ENCODE measurements at regions not wholly inside any gene's neighbourhood (a gene's known extent, or its start where the extent isn't known, plus 50 kb on each side); places are given as distances from the start of the nearest gene placed in this dataset.

DNA sequence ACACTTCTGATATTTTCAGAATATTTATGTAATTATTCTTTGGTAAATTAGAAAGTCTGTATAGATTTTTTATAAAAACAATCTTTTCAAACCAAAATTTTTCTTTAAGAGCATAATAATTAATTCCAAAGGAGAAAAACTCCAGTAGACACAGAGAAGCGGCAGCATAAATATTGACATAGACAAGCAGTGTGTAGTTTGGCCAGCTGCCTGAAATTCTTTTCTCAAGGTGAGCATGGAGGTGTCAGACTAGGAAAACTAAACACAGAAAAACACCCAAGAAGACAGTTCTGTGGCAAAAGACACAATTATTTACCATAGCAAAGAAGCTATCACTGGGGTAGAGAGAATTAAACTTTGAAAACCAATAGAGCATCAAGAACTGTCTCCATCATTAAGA, 82.4 kb downstream of the KLF6 start:
- TF ChIP-seq, protein P1, sequence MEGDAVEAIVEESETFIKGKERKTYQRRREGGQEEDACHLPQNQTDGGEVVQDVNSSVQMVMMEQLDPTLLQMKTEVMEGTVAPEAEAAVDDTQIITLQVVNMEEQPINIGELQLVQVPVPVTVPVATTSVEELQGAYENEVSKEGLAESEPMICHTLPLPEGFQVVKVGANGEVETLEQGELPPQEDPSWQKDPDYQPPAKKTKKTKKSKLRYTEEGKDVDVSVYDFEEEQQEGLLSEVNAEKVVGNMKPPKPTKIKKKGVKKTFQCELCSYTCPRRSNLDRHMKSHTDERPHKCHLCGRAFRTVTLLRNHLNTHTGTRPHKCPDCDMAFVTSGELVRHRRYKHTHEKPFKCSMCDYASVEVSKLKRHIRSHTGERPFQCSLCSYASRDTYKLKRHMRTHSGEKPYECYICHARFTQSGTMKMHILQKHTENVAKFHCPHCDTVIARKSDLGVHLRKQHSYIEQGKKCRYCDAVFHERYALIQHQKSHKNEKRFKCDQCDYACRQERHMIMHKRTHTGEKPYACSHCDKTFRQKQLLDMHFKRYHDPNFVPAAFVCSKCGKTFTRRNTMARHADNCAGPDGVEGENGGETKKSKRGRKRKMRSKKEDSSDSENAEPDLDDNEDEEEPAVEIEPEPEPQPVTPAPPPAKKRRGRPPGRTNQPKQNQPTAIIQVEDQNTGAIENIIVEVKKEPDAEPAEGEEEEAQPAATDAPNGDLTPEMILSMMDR (IDR thresholded peaks at IDR 0.05) = no peak
- TF ChIP-seq JUND (IDR thresholded peaks at IDR 0.05) (no peak), GATA2 (CRISPR knock-in tag; IDR thresholded peaks at IDR 0.05) (no peak), EZH2phosphoT487 (IDR thresholded peaks at IDR 0.05; ENCODE audit: borderline replicate concordance, low read depth) (no peak), RAD21 (IDR thresholded peaks at IDR 0.05; ENCODE audit: low read length) (no peak)
- TF ChIP-seq, protein P2, sequence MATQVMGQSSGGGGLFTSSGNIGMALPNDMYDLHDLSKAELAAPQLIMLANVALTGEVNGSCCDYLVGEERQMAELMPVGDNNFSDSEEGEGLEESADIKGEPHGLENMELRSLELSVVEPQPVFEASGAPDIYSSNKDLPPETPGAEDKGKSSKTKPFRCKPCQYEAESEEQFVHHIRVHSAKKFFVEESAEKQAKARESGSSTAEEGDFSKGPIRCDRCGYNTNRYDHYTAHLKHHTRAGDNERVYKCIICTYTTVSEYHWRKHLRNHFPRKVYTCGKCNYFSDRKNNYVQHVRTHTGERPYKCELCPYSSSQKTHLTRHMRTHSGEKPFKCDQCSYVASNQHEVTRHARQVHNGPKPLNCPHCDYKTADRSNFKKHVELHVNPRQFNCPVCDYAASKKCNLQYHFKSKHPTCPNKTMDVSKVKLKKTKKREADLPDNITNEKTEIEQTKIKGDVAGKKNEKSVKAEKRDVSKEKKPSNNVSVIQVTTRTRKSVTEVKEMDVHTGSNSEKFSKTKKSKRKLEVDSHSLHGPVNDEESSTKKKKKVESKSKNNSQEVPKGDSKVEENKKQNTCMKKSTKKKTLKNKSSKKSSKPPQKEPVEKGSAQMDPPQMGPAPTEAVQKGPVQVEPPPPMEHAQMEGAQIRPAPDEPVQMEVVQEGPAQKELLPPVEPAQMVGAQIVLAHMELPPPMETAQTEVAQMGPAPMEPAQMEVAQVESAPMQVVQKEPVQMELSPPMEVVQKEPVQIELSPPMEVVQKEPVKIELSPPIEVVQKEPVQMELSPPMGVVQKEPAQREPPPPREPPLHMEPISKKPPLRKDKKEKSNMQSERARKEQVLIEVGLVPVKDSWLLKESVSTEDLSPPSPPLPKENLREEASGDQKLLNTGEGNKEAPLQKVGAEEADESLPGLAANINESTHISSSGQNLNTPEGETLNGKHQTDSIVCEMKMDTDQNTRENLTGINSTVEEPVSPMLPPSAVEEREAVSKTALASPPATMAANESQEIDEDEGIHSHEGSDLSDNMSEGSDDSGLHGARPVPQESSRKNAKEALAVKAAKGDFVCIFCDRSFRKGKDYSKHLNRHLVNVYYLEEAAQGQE (IDR thresholded peaks at IDR 0.05; ENCODE audit: low read depth, low read length) = no peak
- TF ChIP-seq, protein P3, sequence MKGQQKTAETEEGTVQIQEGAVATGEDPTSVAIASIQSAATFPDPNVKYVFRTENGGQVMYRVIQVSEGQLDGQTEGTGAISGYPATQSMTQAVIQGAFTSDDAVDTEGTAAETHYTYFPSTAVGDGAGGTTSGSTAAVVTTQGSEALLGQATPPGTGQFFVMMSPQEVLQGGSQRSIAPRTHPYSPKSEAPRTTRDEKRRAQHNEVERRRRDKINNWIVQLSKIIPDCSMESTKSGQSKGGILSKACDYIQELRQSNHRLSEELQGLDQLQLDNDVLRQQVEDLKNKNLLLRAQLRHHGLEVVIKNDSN (IDR thresholded peaks at IDR 0.05; ENCODE audit: borderline replicate concordance, low read depth) = no peak
- TF ChIP-seq, protein P4, sequence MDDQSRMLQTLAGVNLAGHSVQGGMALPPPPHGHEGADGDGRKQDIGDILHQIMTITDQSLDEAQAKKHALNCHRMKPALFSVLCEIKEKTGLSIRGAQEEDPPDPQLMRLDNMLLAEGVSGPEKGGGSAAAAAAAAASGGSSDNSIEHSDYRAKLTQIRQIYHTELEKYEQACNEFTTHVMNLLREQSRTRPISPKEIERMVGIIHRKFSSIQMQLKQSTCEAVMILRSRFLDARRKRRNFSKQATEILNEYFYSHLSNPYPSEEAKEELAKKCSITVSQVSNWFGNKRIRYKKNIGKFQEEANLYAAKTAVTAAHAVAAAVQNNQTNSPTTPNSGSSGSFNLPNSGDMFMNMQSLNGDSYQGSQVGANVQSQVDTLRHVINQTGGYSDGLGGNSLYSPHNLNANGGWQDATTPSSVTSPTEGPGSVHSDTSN (IDR thresholded peaks at IDR 0.05) = no peak

Data from SK-N-SH (cell line).